ENCODE measurements at regions not wholly inside any gene's neighbourhood (a gene's known extent, or its start where the extent isn't known, plus 50 kb on each side); places are given as distances from the start of the nearest gene placed in this dataset.
"Not testable (repeated sequence)": the region's sequence is repeated elsewhere in the genome, so short reads cannot be mapped to it uniquely, and the experiment has no call there.

- Histone ChIP-seq H3K4me1 (no peaks in the 10 kb centered on the region), H3K4me3 (no peak overlapping the region), H3K27me3 (no peaks in the 10 kb centered on the region), H3K27ac (no peak overlapping the region), H3K9me3 (no peaks in the 10 kb centered on the region), H3K36me3 (no peaks in the 10 kb centered on the region)
- TF ChIP-seq CTCF (IDR thresholded peaks at IDR 0.05) (no peak), POLR2A (IDR thresholded peaks at IDR 0.05) (no peak)
- DNase-seq, result no peak
These were observed 360.9 kb downstream of the PRDM5 start for GRCh38 chr4:120561648-120562047.

- TF ChIP-seq CTCF (IDR thresholded peaks at IDR 0.05), result no peak
- TF ChIP-seq POLR2A (IDR thresholded peaks at IDR 0.05), result no peak
- Histone ChIP-seq H3K27ac (no peak overlapping the region), H3K4me3 (no peak overlapping the region), H3K27me3 (no peaks in the 10 kb centered on the region), H3K9me3 (no peaks in the 10 kb centered on the region), H3K4me1 (no peaks in the 10 kb centered on the region), H3K36me3 (no peaks in the 10 kb centered on the region)
- no peak for DNase-seq
These were observed 365.2 kb downstream of the PRDM5 start for GRCh38 chr4:120557372-120557771.

GRCh38 chr4:120555058-120555457 lies 367.5 kb downstream of the PRDM5 start:
- Histone ChIP-seq H3K4me1 (no peaks in the 10 kb centered on the region), H3K36me3 (no peaks in the 10 kb centered on the region), H3K4me3 (no peak overlapping the region), H3K9me3 (no peaks in the 10 kb centered on the region), H3K27ac (no peak overlapping the region), H3K27me3 (no peaks in the 10 kb centered on the region)
- TF ChIP-seq CTCF (IDR thresholded peaks at IDR 0.05) (no peak), POLR2A (IDR thresholded peaks at IDR 0.05) (no peak)
- DNase-seq, result no peak

GRCh38 chr4:120554086-120554485 lies 368.4 kb downstream of the PRDM5 start:
- TF ChIP-seq CTCF (IDR thresholded peaks at IDR 0.05) (no peak), POLR2A (IDR thresholded peaks at IDR 0.05) (no peak)
- Histone ChIP-seq H3K4me1 (no peaks in the 10 kb centered on the region), H3K27ac (no peak overlapping the region), H3K36me3 (no peaks in the 10 kb centered on the region), H3K4me3 (no peak overlapping the region), H3K9me3 (no peaks in the 10 kb centered on the region), H3K27me3 (no peaks in the 10 kb centered on the region)
- no peak for DNase-seq

- H3K4me3 ChIP-seq, H3K9me3 ChIP-seq, H3K27me3 ChIP-seq, H3K4me1 ChIP-seq, H3K36me3 ChIP-seq, H3K27ac ChIP-seq, DNase-seq: not testable (repeated sequence)
These were observed 371.8 kb downstream of the PRDM5 start for GRCh38 chr4:120550624-120551220.

GRCh38 chr4:120549011-120549570 lies 373.4 kb downstream of the PRDM5 start:
- H3K4me3 ChIP-seq, result no peak overlapping the region
- TF ChIP-seq POLR2A (IDR thresholded peaks at IDR 0.05), result no peak
- H3K27ac ChIP-seq, result no peak overlapping the region
- no peaks in the 10 kb centered on the region for H3K36me3 ChIP-seq
- no peaks in the 10 kb centered on the region for H3K9me3 ChIP-seq
- no peaks in the 10 kb centered on the region for H3K4me1 ChIP-seq
- H3K27me3 ChIP-seq, result no peaks in the 10 kb centered on the region
- no peak for DNase-seq

- H3K36me3 ChIP-seq, result no peaks in the 10 kb centered on the region
- no peak for DNase-seq
These were observed 377.1 kb downstream of the PRDM5 start for GRCh38 chr4:120545391-120545790.

More at GRCh38 chr4:120545391-120545790, 377.1 kb downstream of the PRDM5 start:
- Histone ChIP-seq H3K4me3 (no peak overlapping the region), H3K9me3 (no peaks in the 10 kb centered on the region), H3K27me3 (no peaks in the 10 kb centered on the region), H3K4me1 (no peaks in the 10 kb centered on the region), H3K27ac (no peak overlapping the region)
- no peak for TF ChIP-seq CTCF (IDR thresholded peaks at IDR 0.05)
- TF ChIP-seq POLR2A (IDR thresholded peaks at IDR 0.05), result no peak
